HG03103 (cell line): ENCODE measurements at regions not wholly inside any gene's neighbourhood (a gene's known extent, or its start where the extent isn't known, plus 50 kb on each side); places are given as distances from the start of the nearest gene placed in this dataset.

ENCODE experiments used
- ATAC-seq: cut with Tn5 transposase; IDR thresholded peaks from one replicate; pipeline ENCODE4 v1.9.1; 2021; ENCODE audit warnings: low read depth; ENCODE audit not compliant: unreplicated experiment

GRCh38 chr4:149296503-149296902 is 519.1 kb downstream of the IQCM start:
- ATAC-seq = no peak

DNA sequence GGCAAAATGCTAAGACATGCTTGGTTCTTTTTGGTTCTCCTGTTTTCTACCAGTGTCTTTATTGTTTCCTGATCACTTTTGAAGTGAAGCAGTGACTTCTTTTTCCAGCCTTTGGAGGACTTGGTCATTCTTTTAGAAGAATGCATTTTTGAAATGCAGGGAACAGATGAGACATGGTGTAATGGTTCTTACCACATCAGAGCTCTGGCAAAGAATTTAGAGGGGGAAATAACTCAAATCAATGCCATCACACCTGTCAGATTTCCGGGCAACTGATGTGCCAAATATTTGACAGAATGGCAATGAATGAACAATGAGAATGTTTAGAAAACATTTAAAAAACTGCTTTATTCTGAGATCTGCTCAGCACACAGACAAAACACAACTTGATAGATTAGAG is 519.6 kb downstream of the IQCM start:
- no peak for ATAC-seq

DNA sequence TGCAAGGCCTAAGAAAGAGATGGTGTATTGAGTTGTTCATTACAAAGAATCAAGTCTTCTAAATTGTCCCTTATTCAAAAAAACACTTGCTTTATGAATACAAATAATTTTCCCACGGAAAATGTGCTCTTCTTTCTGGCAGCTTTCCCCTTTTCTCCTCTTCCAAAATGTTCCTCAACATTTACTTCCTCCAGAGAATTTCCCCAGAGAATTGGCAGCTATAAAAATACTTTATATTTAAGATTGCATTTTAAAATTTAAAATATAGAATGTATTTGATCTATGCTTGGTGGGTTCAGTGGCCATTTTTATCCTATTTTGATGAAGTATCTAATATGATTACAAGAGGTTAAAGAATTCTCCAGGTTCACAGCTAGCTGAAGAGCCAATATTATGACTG is 521.0 kb downstream of the IQCM start:
- no peak for ATAC-seq

- no peak for ATAC-seq
Observed at GRCh38 chr4:149293046-149293649, 522.5 kb downstream of the IQCM start.

DNA sequence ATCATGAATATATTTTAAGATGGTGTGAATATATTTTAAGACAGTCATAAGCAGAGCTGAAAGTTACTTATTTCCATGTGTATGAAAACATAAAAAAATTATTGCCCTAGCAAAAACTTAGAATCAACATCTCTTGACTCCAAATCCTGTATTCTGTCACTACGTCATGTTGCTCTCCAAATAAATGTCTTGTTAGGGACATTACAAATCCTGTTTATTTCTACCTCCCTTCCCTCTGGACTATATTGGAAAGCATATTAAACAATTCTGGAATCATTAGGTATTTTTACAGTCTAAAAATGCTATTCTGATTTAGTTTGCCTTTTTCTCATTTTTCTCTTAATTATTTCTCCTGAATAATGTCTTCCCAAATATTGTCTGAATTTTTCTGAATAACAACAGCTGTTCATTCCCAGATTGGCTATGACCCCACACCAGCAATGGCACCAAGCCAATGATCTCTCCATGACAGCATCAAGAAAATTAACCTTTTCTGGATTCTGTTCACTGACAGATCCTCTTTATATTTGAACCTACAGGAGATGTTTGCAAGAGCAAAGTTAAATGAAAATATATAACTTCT is 523.1 kb downstream of the IQCM start:
- ATAC-seq = no peak

DNA sequence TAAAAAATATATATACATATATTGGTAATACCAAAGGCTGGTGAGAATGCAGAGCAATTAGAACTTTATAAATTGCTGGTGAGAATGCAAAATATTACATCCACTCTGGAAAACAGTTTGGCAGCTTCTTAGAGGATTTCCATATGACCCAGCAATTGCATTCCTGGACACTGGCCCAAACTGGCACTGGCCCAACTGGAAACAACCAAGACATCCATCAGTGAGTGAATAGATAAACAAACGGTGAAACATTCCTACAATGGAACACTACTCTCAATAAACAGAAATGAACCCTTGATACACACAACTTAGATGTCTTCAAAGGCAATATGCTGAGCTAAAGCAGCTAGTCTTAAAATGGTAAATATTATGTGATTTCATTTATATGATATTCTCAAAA is 524.2 kb downstream of the IQCM start:
- no peak for ATAC-seq

DNA sequence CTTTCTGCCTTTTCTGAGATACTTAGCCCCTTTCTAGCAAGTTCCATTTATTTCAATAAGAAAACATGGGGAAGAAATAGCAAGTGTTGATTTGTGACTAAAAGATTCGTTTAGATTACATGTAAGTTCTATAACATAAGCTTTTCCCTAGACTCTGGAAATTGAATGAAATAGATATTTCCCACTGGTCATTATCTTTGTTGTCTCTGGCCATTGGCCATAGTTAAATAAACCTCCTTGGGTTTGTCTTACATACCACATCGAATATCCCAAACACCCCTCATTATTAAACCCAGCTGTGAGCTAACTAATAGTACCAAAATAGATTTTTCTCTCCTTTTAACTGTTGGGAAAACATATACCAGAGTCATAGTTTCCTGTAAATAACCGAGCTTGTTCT is 534.8 kb downstream of the IQCM start:
- no peak for ATAC-seq

DNA sequence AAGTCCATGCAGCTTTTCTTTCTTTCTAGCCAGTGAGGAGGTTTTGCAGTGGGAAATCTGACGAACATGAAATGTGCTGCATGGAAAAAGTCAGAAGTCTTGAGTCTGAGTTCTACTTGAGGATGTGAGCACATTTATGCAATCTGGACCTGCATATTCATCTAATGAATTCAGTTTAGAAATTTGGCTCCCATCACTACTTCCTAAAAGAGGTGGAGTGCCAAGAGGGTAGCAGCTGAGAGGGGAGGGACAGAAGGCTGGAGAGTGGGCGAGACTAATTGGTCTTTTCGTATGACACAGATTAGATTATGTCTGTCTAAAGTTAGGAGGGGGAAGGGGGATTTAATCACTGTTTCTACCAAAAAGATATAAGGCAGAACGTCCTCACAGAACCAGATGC is 535.9 kb downstream of the IQCM start:
- ATAC-seq = no peak

GRCh38 chr4:149279331-149279730 is 536.3 kb downstream of the IQCM start:
- no peak for ATAC-seq

DNA sequence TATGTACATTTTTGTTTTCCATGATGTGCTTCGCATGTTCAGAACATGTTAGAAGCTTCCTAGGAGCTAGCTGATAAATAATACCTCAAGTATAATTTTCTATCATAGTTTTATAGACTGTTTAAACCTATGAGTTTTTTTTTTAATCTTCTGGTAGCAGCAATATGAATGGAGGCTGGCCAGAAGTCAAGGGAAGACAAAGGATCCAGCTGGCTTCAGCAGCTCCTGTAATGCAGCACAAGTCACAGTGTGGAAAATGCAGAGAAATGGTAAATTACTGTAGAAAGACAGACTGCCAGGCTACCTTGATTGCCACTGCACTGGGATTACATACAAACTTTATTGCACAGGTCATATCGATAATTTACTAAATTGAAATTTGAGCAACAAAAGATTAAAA is 537.9 kb downstream of the IQCM start:
- no peak for ATAC-seq

DNA sequence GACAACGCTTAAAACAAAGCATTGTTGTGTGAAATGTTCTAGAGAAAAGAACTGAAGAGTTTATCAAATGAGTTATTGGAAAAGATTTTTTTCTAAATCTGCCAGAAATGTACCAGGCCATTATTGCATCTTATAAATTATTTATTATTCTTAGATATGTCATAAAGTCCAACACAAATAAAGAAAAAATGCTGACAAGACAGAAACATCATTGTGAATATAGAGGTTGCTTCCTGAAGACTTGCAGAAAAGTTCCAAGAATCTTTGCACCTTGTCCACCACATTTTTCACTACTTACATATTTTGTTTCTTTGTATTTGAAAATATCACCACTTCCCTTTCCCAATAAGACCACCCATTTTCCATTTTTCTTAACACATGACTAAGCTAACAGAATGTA is 545.8 kb downstream of the IQCM start:
- ATAC-seq = no peak

GRCh38 chr4:149266301-149266700 is 549.3 kb downstream of the IQCM start:
- ATAC-seq = no peak

DNA sequence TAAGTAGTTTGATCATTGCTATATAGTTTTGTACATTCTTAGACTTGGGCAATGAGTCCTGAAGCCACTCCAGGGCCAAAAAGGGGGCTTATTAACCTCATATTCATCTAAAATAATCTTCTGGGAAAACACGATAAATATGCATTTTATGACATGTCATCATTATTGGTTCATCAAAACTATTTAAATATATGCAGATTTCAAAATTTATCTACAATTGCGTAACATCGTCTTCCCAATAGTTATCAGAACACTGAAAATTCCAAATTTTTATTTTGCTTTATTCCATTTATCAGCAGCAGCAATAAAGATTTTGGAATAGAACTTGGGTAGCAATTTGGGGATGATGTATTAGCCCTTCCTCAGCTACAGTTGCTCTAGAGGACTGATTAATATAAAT is 550.0 kb downstream of the IQCM start:
- ATAC-seq = no peak

DNA sequence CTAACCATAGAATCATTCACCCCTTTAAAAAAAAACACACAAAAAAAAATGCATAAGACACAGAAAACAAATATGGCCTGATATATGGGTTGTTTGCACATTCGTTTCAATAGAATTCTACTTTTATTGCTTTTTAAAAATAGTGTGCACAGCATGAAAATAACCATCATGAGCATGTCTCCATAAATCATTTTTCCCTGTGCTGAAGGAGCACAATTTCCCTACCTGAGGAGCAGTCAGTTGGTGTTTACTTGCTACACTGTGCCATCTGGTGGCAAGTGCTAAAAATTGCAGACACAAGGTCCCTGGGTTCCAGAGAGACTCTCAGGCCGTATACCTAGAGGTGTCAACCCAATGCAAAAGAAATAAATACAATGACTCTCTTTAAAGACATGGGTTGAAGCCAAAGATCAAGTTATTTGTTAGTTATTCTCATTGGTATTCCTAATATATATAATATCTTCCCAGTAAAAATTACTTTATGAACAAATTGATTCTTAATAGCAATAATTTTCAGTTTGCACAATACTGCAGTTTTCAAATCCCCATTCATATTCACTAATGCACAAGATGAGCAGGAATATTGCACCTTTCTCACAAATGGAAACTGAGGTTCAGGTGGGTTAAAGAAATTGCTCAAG is 551.4 kb downstream of the IQCM start:
- peak; percentile 96 for ATAC-seq

- ATAC-seq = no peak
Observed at GRCh38 chr4:149248191-149248764, 567.4 kb downstream of the IQCM start.

- no peak for ATAC-seq
Observed at GRCh38 chr4:149247164-149247563, 568.5 kb downstream of the IQCM start.

DNA sequence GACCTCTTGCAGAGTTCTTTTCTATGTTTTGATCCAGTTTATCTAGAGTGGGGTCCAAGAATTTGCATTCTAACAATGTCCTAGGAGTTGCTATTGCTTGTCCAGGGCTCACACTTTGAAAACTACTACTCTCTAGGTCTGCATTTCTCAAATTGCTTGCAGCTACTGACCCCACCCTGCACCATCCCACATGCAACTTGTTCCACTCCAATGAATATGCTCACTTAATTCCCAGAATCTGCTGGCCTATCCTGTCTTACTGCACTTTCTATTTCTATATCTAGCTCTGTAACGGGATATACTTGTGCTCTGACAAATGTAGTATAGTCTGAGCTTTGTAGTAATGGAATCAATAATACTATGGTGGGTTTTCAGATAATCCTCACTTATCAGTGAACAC is 570.3 kb downstream of the IQCM start:
- ATAC-seq = no peak

DNA sequence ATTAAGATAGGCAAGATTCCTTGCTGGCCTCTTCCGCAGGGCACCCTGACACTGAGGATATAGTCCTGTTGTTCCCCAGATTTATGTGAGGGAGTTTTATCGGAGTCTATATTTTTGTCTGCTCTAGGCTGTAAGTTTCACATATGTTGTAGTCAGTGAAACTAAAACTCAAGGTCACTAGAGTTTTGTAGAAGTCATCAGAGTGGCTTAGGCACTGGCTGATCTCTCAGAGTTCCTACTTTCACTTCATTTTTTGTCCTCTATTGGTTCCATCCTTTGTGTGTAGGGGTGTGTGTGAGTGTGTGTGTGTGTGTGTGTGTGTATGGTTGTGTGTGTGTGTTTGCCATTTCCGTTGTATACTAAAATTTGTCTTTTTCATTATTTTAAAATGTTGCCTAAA is 577.5 kb downstream of the IQCM start:
- no peak for ATAC-seq

DNA sequence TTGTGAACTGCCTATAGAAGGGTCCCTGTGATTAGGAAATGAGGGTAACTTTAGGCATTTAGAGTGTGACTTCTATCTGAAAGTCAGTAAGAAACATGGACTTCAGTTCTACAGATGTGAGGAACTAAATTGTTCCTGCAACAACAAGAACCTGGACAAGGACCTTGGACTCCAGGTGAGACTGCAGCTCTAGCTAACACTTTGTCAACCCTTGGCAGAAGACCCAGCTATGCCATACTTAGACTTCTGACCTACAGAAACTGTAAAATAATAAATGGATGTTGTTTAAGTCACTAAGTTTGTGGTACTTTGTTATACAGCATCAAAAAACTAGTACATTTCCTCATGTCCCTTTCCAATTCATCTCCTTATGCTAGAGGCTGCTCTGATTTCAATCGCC is 580.8 kb downstream of the IQCM start:
- no peak for ATAC-seq

GRCh38 chr4:149223659-149224058 is 592.0 kb downstream of the IQCM start:
- ATAC-seq = no peak

DNA sequence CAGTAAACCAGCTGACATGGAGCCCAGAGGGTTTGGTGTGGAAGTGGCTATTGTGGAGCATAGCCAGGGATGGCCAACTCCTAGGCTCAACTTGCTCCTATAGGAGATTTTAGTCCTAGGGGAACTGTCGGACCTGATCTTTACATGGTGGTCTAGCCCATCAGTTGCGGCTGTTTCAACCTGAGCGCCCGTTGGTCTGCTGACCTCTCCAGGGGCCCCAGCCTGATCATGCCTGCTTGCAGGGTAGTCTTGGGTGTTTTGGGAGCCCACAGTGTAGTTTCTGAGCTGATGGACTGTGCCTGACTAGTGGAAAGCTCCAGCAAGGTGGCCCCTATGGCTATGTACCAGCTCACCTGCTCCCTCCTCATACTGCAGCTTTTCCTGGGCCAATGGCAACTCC is 597.0 kb downstream of the IQCM start:
- ATAC-seq = no peak

DNA sequence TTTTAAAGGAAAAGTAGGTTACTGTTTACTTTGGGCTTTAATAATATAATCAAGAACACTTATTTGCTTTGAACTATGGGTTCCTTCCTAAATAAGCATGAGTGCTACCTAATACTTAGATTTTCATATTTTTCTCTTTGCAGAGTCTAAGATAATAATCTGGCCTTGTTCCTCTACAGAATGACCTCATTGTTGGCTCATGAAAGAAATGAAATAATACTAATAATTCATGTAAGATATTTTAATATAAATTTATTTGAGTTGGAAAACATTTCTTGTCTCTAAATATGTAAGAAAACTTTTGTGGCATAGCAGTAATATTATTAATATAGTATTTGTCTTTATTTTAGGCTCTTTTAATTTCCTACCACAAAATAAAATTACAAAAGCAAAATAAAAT is 601.3 kb downstream of the IQCM start:
- ATAC-seq = no peak
